Right cardiac atrium (tissue), 5 donors: ENCODE measurements at regions not wholly inside any gene's neighbourhood (a gene's known extent, or its start where the extent isn't known, plus 50 kb on each side); places are given as distances from the start of the nearest gene placed in this dataset.

Experiments used
- ATAC-seq, 2 donors: fragments of 200-7000 bp; cut with Tn5 transposase; one replicate each; pipeline versions ENCODE4 v1.8.0 to v1.9.1; 2020; ENCODE audit warnings: moderate library complexity in 2 of 2, mild to moderate bottlenecking in 1 of 2
- DNase-seq, 3 donors: peaks; one replicate each; pipeline ENCODE4 v3.0.0-alpha.2; 2020
- H3K27ac ChIP-seq: one replicate; pipeline ENCODE4 v1.5.1; 2013; ENCODE audit warnings: mild to moderate bottlenecking, low read length, control low read depth, moderate library complexity
- H3K27me3 ChIP-seq: one replicate; pipeline ENCODE4 v1.6.1; 2013; ENCODE audit not compliant: control insufficient read depth, insufficient read depth
- H3K4me1 ChIP-seq: one replicate; pipeline ENCODE4 v1.6.1; 2013; ENCODE audit warnings: low read length; ENCODE audit not compliant: control insufficient read depth, insufficient read depth
- H3K4me3 ChIP-seq: one replicate; pipeline ENCODE4 v1.5.1; 2013; ENCODE audit warnings: low read length, control low read depth
- H3K9me3 ChIP-seq: one replicate; pipeline ENCODE4 v1.6.1; 2013; ENCODE audit warnings: low read length; ENCODE audit not compliant: control insufficient read depth
- WGBS: extraction: QIAGEN DNeasy Blood & Tissue Kit; methylation state at CpG from one replicate; pipeline ENCODE4 v1.1.7; 2013; 5-methylcytosine and 5-hydroxymethylcytosine counted together
- intact Hi-C, 4 donors: fragments of 100-400 bp; cut with DNase I; formaldehyde crosslinking; loops; one replicate each; pipeline versions ENCODE4 v1.11.0 to v1.14.0; 2022 to 2023
- donor health status: healthy with polysubstance abuse.
- donor health status: DM: no; HTN: yes; CAD: no.
- donor health status: DM: no; HTN: no; CAD: no.
- donor health status: DM: no; HTN: yes; CAD: no; lungs with severe emphysema.
- donor health status: DM: yes; HTN: yes; CAD: no.

DNA sequence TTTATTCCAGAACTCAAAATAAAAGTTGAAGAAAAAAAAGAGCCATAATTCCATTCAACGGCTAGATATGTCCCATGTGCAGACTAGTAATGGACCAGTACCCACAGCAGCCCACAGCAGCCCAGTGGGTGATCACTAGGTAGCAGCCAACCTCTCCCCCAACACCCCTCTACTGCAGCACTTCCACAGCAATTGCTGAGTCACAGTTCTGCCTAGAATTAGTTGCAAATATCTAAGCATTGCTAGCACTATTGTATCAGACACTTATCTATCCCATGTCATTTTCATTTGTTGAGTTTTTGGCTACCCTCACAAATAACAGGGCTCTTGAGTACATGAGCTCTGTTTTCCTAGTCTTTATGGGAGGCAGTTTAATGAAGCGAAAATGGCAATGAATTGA is 258.7 kb downstream of the RAP2A start:
- 85% methylated on average over 2 of the region's 2 CpGs for WGBS
- intact Hi-C loops = no loop called here
- DNase-seq = no peak
- no peaks in the 10 kb centered on the region for H3K27me3 ChIP-seq
- no peak for ATAC-seq
- no peaks in the 10 kb centered on the region for H3K4me1 ChIP-seq
- H3K9me3 ChIP-seq = no peaks in the 10 kb centered on the region
- no peak overlapping the region for H3K4me3 ChIP-seq
- H3K27ac ChIP-seq = no peak overlapping the region

DNA sequence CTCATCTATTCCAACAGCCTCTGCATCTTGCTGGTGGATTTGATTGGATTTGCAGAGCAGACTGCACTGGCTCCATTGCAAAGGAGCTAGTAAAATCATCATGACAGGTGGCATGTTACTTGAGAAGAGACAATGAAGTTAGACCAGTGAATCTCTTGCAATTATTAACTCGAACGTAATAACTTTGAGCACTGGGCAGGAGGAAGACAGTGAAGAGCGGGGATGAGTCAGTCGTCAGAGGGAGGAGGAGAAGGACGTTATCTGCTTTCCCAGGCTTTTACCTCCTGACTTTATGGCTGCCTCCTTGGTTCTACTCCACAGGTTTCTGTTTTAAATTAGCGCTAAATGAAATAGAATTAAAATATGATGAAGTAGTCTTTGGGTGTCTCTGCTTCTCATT is 257.8 kb upstream of the IPO5 start:
- DNase-seq (no peak), ATAC-seq (no peak)
- Histone ChIP-seq H3K9me3 (no peaks in the 10 kb centered on the region), H3K27me3 (no peaks in the 10 kb centered on the region), H3K4me1 (no peaks in the 10 kb centered on the region), H3K27ac (no peak overlapping the region), H3K4me3 (no peak overlapping the region)
- intact Hi-C loops = no loop called here
- 96% methylated on average over 6 of the region's 6 CpGs for WGBS

DNA sequence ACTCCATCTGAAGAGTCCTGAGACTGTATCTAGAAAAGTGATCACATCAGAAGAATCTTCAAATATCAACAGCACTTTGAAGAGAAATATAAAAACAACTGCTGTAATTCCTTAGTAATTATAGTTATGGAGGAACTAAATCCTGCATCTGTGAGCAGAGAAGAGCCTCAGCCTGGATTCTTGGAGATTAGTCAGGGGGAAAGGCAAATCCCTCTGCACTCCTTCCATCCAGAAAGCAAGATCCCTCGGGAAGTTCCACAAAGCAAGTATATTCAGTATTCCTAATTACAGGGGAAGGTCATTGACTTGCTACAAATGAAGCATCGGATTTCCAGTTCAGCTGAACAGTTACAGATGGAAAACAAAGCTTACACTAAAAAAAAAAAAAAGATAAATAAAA is 256.6 kb upstream of the IPO5 start:
- Histone ChIP-seq H3K4me1 (no peaks in the 10 kb centered on the region), H3K9me3 (no peaks in the 10 kb centered on the region), H3K4me3 (no peak overlapping the region), H3K27me3 (no peaks in the 10 kb centered on the region), H3K27ac (no peak overlapping the region)
- DNase-seq (no peak), ATAC-seq (no peak)
- WGBS = 85% methylated on average over 2 of the region's 2 CpGs
- intact Hi-C loops = no loop called here

DNA sequence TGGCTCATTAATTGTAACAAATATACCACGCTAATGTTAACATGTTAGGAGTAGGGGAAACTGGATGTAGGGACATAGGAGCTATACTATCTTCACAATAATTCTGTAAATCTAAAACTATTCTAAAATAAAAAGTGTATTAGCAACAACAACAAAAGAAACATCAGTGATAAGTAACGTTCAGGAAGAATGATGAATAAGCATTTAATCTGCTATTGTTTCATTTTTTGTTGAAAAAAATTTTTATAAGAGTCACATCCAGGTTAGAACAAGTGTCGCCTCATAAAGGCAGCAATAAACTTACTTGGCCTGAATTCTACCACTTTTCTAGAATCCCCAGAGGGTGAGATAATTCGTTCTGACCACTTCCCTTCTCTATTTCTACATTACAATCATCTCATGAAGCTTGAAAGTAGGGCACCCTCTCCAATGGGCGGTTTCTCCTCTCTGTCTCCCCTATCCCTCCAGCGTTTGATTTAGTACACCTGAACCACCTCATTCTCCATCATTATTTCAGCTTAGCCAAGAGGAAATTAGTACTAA is 253.1 kb upstream of the IPO5 start:
- Histone ChIP-seq H3K27me3 (no peaks in the 10 kb centered on the region), H3K27ac (no peak overlapping the region), H3K4me3 (no peak overlapping the region), H3K4me1 (no peaks in the 10 kb centered on the region), H3K9me3 (no peaks in the 10 kb centered on the region)
- WGBS = 68% methylated on average over 6 of the region's 6 CpGs
- no peak for DNase-seq
- no peak for ATAC-seq
- intact Hi-C loops = no loop called here

DNA sequence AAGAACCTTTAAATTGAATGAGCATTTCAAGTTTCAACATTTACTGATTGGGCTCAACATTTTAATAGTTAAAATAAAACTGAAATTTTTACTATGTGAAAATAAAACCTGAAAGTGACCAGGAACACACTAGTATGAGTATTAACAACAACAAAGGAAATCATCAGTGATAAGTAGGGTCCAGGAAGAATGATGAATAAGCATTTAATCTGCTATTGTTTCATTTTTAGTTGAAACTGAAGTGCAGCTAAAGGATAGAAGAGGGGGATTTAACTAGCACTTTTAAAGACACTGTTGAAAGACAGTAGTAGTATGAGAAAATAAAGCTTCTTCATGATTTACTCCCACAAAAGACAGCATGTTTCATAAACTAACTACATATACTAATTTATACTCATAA is 250.9 kb upstream of the IPO5 start:
- no peak for ATAC-seq
- intact Hi-C loops = no loop called here

DNA sequence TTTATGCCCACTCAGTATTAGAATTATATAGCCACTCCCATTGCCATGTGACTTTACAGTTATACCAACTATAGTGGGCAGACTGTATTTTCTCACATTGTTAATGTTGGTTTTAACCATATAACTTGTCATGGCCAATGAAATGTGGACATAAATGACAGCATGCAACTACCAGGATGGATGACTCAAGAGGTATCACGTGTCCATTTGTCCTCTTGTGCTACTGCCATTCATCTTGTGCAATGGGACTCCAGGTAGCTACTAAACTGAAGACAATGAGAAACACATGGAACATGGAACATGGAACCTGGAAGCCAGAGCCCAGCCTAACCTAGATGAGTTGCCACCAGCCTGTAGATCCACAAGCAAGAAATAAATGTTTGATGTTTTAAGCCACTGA is 242.7 kb upstream of the IPO5 start:
- DNase-seq = no peak
- Histone ChIP-seq H3K27ac (no peak overlapping the region), H3K4me3 (no peak overlapping the region), H3K4me1 (no peaks in the 10 kb centered on the region), H3K27me3 (no peaks in the 10 kb centered on the region), H3K9me3 (no peaks in the 10 kb centered on the region)
- WGBS = 61% methylated on average over 1 of the region's 1 CpG
- intact Hi-C loops = no loop called here
- ATAC-seq = no peak

More for the DNA sequence above, 250.9 kb upstream of the IPO5 start:
- H3K4me1 ChIP-seq = no peaks in the 10 kb centered on the region
- H3K9me3 ChIP-seq = no peaks in the 10 kb centered on the region
- H3K4me3 ChIP-seq = no peak overlapping the region
- no peak for DNase-seq
- no peak overlapping the region for H3K27ac ChIP-seq
- no peaks in the 10 kb centered on the region for H3K27me3 ChIP-seq

DNA sequence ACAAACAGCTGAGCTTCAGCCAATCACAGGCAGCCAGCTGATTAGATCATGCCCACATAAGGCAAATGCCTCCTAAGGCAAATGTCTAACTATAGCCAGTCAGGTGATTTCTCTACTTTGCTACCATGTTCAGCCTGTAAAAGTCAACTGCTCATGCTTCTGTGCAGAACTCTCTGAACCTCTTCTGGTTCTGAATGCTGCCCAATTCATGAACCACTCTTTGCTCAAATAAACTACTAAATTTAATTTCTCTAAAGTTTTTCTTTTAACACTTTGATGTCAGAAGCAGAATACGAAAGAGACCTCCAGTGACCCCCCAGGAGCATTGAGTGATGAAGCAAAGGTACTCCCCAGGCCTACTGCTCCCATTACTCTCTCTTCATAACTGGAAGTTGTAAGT is 240.7 kb upstream of the IPO5 start:
- H3K27me3 ChIP-seq = no peaks in the 10 kb centered on the region
- 89% methylated on average over 1 of the region's 1 CpG for WGBS
- DNase-seq (no peak), ATAC-seq (no peak)
- H3K9me3 ChIP-seq = no peaks in the 10 kb centered on the region
- H3K27ac ChIP-seq = no peak overlapping the region
- intact Hi-C loops = no loop called here
- H3K4me1 ChIP-seq = no peaks in the 10 kb centered on the region
- H3K4me3 ChIP-seq = no peak overlapping the region

DNA sequence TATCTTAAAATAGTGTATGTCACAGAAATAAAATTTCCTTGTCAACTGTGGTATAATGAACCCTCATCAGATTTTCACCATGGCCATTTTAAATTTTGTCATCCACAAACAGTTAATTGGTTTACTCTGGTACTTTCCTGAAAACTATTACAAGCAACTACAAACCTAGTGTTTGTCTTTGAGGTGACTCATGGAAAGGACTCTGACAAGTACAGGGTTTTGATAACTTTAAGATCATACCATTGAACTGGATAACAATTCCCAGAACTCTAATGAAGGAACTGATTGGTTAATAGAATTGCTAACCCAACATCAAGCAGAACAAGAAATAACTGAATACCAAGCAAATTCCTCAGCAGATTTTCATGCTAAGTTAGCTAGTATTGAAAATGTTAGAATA is 237.7 kb upstream of the IPO5 start:
- ATAC-seq (no peak), DNase-seq (no peak)
- H3K4me1 ChIP-seq = no peaks in the 10 kb centered on the region
- no peaks in the 10 kb centered on the region for H3K27me3 ChIP-seq
- intact Hi-C loops = no loop called here
- no peaks in the 10 kb centered on the region for H3K9me3 ChIP-seq
- H3K4me3 ChIP-seq = no peak overlapping the region
- no peak overlapping the region for H3K27ac ChIP-seq

DNA sequence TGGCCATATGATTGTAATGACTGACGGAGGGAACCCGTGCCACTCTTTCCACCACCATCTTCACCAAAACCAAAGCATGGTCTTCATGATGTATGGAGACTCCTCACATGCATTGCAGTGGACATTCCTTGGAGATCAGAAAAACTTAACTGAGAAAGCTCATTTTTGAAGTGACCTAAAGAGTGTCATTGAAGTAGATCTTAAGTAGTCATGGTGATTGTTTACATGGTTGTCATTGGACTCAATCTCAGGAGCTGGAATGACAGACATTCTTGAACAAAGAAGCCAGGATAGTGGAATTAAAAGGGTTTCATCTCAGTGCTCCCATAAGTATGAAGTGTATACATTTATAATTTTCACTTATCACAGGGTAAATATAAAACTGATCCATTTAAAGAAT is 236.7 kb upstream of the IPO5 start:
- DNase-seq (no peak), ATAC-seq (no peak)
- Histone ChIP-seq H3K27me3 (no peaks in the 10 kb centered on the region), H3K4me3 (no peak overlapping the region), H3K4me1 (no peaks in the 10 kb centered on the region), H3K27ac (no peak overlapping the region), H3K9me3 (no peaks in the 10 kb centered on the region)
- intact Hi-C loops = no loop called here
- WGBS = 92% methylated on average over 2 of the region's 2 CpGs

DNA sequence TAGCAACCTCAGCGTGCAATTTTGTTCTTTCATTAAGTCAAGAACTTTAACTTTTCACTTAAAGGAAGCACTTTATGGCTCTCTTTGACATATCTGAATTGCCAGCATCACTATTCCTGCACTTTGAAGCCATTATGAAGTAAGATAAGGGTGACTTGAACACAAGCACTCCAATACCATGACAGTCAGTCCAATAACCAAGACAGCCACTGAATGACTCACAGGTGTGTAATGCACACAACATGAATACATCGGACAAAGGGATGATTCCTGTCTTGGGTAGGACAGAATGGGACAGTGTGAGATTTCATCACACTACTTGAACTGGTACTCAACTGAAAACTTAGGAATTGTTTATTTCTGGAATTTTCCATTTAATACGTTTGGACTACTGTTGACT is 233.7 kb upstream of the IPO5 start:
- H3K9me3 ChIP-seq = no peaks in the 10 kb centered on the region
- WGBS = 96% methylated on average over 3 of the region's 3 CpGs
- DNase-seq (no peak), ATAC-seq (no peak)
- H3K27me3 ChIP-seq = no peaks in the 10 kb centered on the region
- H3K27ac ChIP-seq = no peak overlapping the region
- H3K4me3 ChIP-seq = no peak overlapping the region
- no peaks in the 10 kb centered on the region for H3K4me1 ChIP-seq
- intact Hi-C loops = no loop called here

DNA sequence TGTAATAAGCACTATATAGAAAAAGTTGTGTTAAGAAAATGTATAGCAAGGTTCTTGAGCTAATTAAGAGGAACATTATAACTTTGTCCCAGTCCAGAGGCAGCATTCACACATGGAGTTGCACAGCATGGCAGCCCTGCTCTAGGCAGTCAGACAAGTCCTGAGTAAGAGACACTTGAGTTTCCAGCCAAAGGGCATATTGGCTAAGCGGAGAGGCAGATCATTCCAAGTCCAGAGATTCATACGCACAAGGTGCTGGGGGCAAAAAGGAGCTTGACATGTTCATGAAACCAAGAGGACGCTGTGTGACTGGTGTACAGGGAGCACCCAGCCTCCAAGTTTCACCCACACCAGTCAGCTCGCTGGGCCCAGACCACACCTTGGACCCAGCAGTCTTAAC is 232.6 kb upstream of the IPO5 start:
- DNase-seq (no peak), ATAC-seq (no peak)
- Histone ChIP-seq H3K9me3 (no peaks in the 10 kb centered on the region), H3K4me1 (no peaks in the 10 kb centered on the region), H3K4me3 (no peak overlapping the region), H3K27me3 (no peaks in the 10 kb centered on the region), H3K27ac (no peak overlapping the region)
- 94% methylated on average over 4 of the region's 4 CpGs for WGBS
- intact Hi-C loops = no loop called here

DNA sequence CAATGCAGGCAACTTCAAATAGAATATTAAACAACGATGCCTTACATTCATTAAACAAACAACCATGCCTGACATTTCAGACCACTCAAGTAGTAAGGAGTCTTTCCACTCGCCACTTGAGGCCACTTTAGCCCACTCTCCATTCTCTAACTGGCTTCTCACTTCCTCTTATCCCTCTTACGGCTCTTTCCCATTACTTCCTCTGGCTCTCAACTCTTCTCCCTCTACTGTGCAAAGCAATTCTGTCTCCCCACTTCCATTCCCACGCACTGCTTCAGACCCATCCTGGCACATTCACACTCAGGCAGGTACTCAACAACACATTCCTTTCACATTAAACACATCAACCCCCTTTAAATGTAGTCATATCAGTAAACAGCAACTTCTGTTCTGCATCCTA is 229.8 kb upstream of the IPO5 start:
- no peak overlapping the region for H3K4me3 ChIP-seq
- no peak for ATAC-seq
- intact Hi-C loops = no loop called here
- H3K9me3 ChIP-seq = no peaks in the 10 kb centered on the region
- no peak for DNase-seq
- H3K27ac ChIP-seq = no peak overlapping the region
- no peaks in the 10 kb centered on the region for H3K27me3 ChIP-seq
- peaks cover 3% of the 10 kb centered on the region for H3K4me1 ChIP-seq
- WGBS = 67% methylated on average over 4 of the region's 4 CpGs
